GM21619 (cell line): ENCODE measurements at regions not wholly inside any gene's neighbourhood (a gene's known extent, or its start where the extent isn't known, plus 50 kb on each side); places are given as distances from the start of the nearest gene placed in this dataset.

ENCODE experiments used
- ATAC-seq: cut with Tn5 transposase; IDR thresholded peaks from one replicate; pipeline ENCODE4 v1.9.1; 2021; ENCODE audit not compliant: unreplicated experiment

DNA sequence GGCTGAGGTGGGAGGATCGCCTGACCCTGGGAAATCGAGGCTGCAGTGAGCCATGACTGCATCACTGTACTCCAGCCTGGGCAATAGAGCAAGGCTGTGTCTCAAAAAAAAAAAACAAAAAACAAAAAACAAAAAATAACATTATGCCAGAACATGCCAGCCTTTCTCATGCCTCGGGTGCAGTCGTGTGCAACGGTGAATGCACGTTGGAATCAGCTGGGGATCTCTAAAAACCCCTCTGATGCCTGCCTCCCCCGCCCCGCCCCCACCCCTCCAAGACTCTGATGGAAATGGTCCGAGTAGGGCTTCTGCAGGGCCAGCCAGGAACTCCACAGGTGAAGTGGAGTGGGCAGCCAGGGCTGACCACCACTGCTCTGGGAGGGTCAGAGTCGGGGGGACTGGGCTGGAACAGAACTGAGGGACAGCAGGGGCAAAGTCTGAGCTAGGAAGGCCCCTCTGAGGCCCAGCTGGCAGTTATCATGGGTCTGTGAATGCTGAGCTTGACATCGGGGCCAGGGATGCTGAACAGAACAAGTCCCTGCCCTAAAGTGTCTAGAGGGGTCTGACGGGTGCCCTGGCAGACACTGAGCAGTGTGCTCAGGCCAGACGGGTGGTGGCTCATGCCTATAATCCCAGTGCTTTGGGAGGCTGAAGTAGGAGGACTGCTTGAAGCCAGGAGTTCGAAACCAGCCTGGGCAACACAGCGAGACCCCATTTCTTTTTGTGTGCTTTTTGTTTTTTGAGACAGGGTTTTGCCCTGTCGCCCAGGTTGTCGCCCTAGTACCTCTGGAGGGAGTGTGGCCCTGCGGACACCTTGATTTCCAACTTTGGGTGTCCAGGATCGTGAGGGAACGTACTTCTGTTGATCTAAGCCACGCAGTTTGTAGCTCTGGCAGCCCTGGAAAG, 193.4 kb upstream of the GSE1 start:
- ATAC-seq: no peak

DNA sequence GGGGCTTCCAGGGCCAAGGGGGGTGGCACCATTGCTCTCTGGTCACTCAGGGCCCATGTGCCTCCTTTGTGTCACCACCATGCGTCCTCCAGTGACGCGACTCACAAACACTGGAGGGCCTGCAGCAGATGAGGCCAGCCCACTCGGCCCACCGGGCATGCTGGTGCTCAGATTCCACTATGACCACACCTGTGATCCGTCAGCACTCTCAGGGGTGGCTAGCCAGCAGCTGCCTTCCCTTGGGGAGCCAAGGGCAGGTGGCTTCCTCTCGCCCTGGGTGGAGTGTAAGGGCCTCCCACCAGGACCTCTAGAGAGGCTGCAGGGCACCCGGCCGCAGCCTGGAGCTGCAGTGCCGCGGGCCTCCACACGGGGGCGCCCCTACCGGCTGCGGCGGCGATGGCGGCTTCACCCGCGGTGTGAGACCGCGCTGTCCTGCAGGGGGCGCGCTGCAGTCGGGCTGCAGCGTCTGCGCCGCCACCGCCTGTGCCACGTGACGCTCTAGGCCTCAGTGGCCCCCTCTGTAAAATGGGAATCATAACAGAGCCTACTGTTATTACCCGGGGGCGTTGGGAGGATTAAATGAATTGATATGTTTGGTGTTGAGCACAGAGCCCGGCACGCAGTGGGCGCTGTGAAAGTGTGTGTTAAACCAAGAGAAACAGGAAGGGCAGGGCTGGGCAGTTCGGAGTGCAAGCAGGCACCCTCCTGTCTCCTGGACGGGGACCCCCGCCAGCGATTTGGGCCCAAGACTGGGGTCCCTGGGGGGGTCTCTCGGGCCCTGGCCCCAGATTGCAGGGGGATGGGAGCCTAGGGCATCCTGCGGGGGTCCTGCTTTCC, 192.4 kb upstream of the GSE1 start:
- ATAC-seq: no peak

DNA sequence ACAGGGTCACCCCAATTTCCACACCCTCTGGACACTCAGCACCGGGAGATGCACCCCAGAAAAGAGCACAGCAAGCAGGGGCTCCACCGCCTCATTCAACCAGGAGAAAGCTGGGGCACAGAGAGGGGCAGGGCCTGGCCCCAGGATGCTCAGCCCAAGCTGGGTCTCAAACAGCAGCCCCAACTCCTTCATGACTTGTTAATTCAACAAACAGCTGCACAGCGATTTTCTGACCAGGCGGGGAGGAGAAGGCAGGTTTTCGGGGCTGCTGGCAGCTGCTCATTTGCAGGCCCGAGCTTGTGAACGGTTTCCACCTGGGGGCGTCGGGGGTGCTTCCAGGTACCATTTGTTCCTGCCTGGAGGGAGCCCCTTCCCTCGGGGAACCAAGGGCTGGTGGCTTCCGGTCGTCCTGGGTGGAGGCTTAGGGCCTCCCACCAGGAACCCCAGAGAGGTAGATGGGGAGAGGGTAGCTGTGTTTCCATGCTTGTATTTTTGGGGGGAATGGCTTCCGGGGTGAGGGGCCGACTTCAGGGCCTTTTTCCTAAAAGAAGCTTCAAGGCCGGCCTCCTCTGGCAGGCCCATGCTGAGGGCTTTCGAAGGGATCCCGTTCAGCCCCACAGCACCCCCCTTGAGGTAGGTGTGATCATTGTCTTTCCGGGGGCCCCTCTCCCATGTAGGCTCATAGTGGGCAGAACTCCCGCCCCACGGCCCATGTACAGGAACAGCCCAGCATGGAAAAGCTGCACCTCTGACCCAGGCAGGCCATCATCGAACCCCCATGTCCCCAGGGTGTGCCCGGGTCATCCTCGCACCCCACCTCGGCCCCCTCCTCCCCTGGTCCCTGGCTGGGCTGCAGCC, 191.6 kb upstream of the GSE1 start:
- ATAC-seq: no peak

DNA sequence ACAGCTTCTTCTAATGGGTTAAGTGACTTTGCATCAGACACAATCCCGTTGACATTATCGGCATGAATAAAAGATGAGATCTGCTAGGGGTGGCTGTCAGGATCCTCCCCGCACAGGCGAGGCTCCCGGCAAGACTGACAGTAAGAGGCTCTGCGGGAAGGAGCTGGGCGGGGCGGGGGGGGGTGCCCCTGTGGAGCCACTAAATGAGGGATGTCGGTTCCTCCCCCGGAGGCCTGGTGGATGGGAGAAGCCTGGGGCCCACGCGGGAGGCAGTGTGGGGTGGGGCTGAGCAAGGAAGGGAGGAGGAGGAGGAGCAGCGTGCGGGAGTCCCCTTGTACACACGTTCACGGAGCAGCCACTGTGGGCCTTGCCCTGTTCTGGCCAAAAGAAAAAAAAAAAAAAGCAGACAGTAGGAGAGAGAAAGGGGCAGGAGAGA, 190.9 kb upstream of the GSE1 start:
- ATAC-seq: no peak

DNA sequence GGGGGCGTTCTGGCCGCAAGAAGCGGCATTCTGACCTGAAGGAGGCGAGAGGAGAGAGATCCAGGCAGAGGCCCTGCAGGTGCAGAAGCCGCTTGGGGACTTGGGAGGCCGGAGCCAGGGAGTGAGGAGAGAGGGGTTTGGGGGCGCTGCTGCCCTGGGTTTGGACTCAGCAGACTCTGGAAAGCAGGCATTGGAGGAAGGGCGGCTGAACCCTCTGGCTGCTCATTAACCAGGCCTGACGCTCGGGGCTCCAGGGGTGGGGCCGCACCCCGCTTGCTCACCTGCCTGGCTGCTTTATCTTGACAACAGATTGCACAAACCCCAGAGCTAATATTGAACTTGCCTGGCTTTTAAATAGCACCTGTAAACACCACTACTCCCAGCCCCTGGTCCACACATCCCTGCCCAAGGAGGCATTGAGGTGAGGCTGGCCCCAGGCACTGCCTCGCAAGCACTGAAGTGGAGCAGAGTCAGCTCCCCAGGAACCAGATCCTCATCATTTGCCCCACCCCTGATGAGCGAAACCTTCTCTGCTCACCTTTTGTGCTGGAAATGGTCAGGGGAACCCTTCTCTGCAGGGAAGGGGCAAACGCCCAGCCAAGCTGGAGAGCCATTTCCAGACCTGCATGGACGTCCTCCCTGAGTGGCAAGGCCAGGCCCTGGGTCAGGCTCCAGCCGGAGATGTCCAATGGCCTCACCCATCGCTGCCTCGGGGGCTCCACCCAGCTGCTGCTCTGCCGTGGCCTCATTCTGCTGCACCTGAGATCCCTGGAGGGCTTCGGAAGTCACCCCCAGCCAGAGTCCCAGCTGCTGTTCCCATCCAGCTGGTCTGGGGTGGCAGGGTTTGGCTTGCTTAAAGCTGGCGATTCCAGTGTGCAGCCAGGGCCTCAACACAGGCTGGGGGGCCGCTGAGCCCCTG, 190.2 kb upstream of the GSE1 start:
- no peak for ATAC-seq

DNA sequence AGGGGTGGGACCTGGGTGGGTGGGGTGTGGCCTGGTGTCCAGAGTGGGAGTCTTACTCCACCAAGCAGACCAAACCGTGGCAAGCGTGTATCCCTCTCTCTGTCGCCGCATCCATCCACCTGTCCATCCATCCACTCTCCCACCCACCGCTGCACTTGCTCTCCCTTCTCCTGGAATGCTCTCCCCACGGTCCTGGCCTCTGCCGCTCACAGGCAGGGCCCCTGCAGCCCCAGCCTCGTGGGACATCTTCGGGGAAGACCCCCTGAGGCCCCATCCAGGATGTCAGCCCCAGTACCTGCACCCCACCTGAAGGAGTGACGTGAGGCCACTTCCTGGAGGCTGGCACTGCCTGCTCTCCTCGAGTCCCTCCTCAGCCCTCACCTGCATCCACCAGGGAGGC, 189.5 kb upstream of the GSE1 start:
- ATAC-seq: no peak

DNA sequence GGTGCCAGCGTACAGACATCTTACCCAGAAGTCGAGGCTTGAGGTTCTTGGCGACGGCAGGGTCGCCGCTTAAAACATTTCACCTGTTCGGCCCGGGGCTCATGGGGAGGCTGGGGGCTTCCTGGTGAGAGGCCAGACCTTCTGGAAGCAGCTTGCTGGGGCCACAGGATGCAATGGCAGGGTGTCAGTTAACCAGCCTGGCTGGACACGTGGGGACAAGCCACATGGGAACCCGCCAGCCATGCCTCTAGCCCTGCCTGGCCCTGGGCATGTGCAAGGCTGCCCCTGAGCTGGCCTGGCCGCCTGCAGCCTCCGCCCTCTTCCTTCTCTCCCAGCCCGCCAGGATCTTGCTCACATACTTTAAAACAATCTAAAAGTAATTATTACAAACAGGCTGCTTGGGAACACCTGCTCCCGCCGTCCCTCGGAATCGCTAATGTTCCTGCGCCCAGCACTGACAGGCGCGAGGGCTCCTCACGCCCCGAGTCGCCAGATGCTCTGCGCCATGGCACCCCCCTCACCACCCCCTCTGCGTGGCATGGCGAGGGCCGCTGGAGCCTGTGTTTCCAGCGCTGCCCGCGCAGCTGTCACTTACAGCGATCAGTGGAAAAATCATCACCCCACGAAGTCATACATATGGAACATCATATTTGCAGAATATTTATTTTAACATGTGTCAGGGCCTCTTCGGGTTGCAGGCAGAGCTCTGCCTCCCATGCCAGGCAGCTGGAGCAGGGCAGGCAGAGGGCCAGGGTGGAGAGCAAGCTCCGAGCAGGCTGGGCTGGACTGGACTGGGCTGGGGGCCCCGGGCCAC, 188.7 kb upstream of the GSE1 start:
- ATAC-seq: no peak

DNA sequence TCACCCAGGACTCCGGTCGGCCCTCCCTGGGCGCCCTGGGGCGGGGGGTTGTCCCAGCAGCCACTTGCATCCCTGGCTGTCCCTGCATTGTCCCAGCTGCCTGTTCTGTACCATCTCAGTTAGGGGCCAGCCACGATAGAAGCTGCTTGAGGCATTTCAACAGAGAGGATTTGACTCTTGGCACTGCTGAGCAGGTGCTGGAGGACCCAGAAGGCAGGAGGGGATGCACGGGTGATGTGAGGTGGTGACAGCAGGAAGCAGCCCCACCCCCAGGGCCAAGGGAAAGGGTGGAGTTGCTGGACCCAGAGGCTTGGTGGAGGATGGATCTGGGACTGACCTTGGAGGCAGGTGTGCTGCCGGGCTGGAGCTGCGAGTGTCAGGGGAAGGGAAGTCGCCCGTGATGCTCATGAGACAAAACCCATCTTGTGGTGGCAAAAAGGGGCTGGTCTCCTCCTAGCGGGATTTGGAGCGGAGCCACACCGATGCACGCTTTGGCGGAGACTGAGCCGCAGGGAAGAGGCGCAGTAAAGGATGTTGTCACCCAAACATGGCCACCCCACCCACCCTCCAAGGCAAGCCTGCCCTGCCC, 188.0 kb upstream of the GSE1 start:
- ATAC-seq: no peak

DNA sequence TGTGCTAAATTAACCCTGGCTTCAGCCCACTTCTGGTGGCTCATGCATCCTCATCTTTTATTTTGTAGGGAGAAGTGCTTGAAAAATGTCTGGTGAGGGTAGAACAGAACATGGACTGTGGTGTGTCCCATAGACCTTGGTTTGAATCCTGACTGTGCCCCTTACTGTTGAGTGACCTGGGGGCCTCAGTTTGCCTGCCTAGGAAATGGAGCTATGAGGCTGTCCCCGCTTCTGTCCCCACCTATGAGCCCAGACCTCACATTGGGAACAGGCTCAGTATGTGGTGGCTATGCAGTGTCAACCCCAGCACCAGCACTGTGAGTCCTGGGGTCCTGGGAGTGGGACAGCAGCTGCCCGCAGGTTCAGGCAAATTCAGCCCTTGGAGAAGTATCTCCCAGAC, 186.3 kb upstream of the GSE1 start:
- no peak for ATAC-seq

DNA sequence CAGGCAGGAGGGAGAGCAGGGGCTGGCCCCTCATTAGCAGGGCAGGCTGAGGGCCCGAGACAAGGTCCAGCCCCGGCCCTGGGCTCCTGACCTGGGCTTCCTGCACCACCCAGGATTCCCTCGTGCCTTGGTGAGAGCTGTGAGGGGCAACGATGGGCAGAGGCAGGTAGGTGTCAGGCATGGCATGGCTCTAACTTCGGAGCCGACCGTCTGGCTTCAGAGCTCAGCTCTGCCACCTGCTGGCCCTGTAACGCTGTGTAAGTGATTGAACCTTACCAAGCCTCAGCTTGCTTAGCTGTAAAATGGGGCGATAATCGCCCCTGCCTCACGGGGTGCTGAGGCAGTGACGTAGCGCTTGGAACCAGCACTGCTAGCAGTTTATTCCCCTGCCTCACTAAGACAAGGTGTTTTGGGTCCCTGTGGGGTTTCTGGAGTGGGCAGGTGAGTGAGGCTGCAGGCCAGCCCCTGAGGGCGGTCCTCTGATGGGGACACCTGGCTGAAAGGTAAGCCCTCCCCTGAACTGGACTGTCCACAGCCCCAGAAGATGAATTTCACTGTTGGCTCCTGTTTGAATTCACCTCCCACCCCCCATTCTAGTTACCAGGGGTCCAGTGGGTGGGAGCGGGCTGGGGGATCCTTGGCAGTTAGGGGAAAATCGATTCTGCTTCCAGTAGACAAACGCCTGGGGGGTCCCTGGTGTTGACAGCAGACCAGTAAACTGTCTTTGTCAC, 184.8 kb upstream of the GSE1 start:
- no peak for ATAC-seq

DNA sequence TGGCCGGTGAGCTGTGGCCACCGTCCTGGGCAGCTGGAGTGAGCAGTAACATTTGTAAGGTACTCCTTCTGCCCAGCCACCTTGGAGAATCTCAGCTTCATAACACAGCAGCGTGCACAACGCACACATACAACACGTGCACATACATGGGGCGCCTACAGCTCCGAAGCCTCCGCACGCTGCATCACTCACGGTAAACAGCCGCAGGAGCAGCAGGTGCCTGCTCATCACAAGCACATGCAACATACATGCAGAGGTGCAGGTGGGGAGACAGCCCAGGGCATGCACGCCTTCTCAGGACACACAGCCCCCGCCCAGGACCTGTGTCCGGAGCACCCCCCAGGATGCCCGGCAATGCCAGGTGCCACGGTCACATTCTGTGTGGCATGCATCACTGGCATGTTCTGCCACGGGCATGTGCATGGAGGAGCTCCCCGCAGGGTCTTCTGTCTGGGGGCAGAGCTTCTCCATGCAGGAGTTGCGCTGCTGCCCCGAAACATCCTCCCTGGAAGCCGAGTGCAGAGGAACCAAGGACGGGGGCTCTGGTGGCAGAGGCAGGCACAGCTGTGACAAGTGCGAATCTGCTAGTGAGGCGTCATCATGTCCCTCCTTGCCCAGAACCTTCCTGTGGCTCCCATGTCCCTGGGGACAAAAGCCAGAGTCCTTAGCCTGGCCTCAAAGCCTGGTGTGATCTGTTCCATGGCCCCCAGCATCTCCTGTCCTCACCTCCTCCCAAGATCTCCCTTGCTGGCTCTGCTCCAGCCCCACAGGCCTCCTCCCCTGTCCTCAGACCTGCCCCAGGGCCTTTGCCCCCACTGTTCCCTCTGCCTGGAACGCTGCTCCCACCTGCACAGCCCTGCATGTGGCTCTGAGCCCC, 184.0 kb upstream of the GSE1 start:
- ATAC-seq: no peak

DNA sequence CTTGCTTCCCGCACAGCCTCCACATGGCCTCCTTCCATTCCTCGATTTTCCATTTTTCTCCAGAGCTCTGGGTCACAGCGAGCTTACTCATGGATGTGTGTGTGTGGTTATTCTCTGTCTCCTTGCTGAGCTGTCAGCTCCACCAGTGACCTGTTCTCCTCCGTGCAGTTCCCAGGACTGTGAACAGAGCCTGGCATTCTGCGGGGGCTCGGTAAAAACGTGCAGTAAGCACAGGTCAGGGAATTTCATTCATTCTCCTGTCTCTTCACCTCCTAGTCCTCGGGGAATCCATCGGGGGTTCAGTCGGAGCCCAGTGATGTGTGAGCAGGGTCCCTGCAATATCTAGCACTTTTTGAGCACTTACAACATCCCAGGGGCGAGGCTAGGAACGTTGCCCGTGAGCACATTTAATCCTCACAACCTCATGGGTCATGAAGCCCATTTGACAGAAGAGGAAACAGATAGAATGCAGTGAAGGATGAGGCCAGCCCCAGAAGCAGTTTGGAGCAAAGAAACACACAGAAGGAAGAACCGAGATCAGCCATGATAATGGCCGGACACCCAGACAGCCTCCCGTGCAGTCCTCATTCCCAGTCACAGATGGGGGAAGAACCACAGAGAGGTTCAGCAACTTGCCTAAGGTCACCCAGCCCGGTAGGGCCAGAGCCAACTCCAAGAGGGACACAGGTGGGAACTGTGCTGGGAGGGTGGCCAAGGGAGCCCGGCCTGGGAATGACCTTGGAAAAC, 183.2 kb upstream of the GSE1 start:
- ATAC-seq: no peak

DNA sequence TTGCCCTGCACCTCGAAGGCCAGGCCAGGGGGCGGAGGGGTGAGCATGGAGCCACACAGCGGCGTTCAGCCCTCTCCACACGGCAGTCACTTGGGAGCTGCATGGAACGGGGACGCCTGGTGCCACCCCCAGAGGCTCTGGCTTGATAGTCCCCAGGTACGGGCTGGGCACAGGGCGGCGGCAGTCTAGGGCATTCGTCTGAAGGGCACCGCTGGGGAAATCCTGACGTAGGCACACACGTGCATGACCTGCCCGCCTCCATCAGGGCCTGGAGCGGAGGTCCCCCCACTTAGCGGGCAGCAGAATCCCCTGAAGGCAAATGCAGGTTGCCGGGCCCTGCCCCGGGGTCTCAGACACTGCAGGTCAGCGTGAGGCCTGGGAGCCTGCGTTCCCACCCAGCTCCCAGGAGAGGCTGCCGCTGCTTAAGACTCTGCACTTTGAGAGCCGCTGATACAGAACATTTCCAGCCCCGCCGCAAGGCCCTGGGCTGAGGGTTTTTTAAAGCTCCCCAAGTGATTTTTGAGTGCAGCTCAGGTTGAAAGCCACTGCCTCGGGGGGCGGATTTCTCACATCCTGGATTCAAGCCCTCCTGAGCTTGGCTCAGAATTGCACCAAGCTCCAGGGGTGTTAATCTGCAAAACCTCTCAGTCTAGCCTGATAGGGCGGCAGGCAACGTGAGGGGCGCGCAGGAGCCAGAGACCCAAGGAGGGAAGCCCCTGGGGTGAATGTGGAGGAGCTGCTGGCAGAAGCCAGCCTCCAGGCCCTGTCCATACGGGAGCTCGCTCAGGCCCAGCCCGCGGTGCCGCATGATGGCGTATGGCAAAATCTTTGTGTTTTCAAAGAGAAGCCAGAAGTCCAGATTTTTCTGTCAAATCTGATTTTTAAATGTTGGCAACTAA, 182.3 kb upstream of the GSE1 start:
- no peak for ATAC-seq

DNA sequence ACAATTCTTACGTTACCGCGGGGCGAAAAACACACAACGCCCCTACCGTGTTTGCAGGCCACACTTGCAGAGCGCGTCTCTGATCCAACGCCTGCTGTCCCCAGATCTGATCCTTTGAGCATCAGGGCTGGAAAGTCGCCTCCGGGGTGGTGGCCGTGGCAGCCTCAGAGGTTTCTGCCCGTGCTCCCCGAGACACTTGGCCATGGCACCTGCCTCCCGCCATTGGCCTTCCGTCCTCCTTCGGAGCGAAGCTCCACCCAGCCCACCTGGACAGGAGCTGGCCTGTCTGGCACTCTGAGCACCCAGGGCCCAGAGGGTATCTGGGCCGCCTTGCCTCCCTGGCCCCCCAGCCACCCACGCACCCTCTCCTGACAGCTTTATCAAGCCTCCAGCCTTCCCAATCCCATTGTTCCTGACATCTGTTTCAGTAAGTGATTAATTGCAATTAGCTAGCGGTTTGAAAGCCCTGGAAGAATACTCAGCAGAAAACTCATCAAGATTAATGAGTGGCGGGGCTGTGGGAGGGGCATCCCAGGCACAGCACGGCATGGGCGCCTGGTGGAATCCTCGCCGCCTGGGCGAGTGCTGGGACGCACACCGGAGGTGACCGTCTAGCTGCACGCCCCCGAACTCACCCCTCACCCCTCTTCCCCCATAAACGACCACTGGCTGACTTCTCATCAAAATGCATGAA, 181.5 kb upstream of the GSE1 start:
- no peak for ATAC-seq

DNA sequence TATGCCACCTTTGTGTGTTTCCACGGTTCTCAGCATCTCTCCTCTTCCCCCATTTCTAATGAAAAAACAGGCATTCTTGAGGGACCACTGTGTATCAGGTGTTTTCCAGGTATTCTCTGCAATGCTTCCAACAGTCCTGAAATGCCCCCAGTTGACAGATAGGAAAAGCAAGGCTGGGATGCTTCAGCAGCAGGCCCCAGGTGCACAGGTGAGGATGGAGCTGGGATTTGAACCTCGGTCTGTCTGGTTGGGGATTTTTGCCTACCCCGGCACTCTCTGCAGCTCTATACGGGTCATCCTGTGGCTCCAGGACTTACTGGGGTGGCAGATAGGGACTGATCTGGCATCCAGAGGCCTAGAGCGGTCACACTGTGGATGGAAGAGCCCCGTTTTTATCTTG, 180.5 kb upstream of the GSE1 start:
- ATAC-seq: no peak
